ENCODE measurements at regions not wholly inside any gene's neighbourhood (a gene's known extent, or its start where the extent isn't known, plus 50 kb on each side); places are given as distances from the start of the nearest gene placed in this dataset.

- TF ChIP-seq EZH2phosphoT487 (IDR thresholded peaks at IDR 0.05; ENCODE audit: borderline replicate concordance, low read length) (no peak), EZH2 (IDR thresholded peaks at IDR 0.05; ENCODE audit: low read length, unreplicated experiment) (no peak)
- TF ChIP-seq, protein P1, sequence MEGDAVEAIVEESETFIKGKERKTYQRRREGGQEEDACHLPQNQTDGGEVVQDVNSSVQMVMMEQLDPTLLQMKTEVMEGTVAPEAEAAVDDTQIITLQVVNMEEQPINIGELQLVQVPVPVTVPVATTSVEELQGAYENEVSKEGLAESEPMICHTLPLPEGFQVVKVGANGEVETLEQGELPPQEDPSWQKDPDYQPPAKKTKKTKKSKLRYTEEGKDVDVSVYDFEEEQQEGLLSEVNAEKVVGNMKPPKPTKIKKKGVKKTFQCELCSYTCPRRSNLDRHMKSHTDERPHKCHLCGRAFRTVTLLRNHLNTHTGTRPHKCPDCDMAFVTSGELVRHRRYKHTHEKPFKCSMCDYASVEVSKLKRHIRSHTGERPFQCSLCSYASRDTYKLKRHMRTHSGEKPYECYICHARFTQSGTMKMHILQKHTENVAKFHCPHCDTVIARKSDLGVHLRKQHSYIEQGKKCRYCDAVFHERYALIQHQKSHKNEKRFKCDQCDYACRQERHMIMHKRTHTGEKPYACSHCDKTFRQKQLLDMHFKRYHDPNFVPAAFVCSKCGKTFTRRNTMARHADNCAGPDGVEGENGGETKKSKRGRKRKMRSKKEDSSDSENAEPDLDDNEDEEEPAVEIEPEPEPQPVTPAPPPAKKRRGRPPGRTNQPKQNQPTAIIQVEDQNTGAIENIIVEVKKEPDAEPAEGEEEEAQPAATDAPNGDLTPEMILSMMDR (conservative IDR thresholded peaks at IDR 0.05; ENCODE audit: low read depth, low read length): no peak
These were observed 329.5 kb downstream of the SEMA3D start for GRCh38 chr7:84857336-84857735.

Measured in PC-3 (cell line).